Suppressor macrophage (primary cell): ENCODE measurements at regions not wholly inside any gene's neighbourhood (a gene's known extent, or its start where the extent isn't known, plus 50 kb on each side); places are given as distances from the start of the nearest gene placed in this dataset.
A peak's percentile ranks its signal among the peaks of the same experiment; 100 is the strongest.

ENCODE experiments used
- DNase-seq, 4 experiments: peaks; one replicate each; pipeline ENCODE4 v3.0.0-alpha.2; 2020 to 2022

DNA sequence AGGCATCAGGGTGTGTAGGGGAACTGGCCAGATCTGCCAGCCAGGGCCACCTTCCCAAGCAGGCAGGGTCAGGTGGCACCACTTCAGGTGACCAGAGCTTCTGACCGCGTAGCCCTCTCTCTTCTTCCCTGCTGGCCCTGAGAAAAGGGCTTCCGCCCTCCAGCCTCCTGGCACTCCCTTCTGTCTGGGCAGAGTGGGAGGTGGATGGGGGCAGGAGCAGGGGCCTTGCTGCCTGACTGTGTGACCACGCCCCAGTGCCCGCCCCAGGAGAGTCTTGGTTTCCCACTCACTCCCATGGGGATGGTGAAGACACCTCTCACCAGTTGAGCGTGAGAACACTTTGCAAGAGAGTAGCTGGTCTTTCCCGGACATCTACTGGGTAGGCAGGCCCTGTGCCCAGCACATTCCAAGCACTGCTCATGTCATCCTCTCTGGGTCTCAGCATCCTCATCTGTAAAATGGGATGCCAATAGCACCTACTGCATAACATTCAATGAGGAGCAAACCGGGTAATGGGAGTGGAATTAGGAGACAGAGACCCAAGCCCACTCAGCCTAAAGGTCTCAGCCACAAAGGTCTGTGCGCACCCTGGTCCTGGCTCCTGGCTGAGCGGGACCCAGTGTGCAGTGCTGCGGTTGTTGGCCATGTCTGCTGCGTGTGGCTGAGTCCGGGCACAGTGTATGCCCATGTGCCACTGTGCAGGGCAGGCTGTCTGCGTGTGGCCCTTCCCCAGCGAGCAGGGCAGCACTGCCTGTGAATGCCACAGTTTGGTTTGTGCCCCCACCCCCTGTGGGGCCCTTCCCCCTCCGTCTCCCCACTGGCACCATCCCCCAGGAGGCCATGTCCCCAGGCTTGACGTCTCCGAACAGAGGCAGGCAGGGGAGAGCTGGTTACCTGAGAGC lies 179.1 kb upstream of the IER5L start:
- DNase-seq, result no peak

DNA sequence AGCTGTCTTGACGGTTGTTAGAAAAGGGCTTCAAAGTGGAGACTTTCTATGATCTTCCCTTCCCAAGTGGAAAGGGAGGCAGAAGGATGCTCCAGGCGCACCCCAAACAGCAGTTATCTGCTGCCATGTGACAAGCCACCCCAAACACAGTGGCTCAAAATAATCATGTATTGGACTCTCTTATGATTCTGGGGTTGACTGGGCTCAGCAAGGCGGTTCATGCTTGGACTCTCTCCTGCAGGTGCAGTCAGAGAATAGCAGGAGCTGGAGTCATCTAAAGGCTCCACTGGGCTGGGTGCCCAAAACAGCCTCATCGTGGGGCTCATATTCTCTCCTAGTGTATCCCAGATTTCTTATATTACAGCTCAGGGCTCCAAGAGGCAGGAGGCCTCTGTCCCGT lies 177.6 kb upstream of the IER5L start:
- no peak for DNase-seq

DNA sequence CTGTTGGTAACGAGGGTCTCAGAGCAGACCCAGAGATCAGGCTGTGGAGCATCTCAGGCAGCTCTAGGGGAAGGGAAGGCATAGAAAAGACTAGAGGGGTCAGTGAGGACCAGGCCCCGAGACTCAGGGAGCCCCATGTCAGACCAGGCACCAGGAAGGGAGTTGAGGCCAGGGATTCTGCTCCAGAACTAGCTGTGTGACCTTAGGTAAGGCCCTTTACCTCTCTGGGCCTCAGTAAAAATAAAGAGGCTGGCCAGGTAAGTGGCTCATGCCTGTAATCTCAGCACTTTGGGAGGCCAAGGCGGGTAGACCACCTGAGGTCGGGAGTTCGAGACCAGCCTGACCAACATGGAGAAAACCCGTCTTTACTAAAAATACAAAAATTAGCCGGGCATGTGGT lies 176.4 kb upstream of the IER5L start:
- DNase-seq, result no peak

DNA sequence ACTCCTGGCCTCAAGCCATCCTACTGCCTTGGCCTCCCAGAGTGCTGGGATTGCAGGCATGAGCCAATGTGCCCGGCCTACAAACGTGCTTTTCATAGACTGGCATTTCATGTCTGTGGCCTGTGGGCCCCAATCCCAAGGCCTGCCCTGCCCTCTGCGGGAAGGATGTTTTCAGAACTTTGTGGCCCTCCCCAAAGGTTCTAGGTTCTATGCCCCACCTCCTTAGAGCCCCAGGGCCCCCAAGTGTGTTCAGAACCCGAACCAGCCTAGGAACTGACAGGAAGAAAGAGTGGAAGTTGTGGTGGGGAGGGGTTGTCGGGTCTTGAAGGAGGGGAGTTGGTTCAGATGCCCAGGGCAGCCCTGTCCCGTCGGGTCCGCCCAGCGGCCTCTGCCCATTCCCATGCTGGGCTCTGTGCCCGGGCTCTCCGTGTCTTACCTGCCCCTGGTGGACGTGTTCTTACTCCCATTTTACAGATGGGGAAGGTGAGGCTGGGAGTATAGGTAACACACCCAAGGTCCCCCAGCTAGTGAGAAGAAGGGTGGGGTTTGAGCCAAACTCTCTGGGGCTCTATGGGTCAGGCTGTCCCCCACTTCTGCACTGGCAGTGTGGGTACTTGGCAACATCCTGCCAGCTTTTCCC lies 175.8 kb upstream of the IER5L start:
- DNase-seq, result no peak

DNA sequence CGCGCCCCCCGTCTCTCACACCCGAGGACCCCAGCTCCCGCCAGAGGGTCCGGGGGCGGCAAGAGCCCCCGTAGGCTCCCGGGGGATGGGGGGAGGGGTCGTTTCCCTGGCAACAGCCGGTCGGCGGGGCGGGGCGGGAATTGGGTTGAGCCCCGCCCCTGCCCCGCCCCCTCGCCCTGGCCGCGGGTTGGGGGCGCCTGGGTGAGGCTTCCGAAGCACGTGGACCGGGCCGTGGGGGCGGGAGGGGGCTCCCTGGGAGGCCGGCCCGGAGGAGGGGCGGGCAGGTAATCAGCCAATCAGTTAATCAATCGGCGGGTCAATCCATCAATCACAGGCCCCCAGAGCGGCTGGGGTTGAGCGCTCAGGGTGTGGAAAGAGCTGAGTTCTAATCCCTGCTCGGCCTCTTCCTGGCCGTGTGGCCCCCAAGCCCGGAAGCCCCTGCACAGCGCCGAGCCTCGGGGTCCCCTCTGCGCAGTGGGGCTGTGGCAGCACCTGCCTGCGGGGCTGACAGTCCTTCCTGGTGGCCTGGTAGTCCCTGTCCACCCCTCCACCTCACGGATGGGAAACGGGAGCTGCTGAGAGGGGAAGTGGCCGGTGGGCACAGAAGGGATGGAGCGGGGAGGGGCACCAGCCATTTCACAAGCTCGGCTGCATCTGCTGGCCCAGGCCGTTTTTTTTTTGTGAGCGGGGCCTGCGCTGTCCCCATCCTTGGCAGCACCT lies 174.2 kb upstream of the IER5L start:
- no peak for DNase-seq

DNA sequence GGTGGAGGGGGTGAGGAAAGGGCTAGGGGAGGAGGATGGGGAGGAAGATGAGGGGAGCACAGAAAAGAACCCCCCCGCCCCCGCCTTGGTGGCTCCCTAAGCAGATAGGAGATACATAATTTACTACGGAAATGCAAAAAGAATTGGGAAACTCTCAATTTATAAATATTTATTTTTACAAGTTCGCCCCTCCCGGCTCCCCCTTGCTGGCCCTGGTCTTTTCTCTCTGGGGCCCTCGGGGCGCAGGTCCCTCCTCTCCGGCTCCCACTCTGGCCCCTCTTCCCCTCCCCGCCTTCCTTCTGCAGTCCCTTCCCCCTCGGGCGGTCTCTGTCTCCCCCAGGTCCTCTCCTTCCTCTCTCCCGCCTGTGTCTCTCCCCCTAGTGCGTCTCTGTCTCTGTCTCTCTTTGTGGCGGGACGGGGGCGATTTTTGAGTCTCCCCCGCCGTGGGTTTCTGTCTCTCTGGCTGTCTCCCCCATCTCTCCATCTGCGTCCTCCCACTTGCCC lies 173.6 kb upstream of the IER5L start:
- peak in 2 of 4 experiments; percentile 35 to 45 for DNase-seq

DNA sequence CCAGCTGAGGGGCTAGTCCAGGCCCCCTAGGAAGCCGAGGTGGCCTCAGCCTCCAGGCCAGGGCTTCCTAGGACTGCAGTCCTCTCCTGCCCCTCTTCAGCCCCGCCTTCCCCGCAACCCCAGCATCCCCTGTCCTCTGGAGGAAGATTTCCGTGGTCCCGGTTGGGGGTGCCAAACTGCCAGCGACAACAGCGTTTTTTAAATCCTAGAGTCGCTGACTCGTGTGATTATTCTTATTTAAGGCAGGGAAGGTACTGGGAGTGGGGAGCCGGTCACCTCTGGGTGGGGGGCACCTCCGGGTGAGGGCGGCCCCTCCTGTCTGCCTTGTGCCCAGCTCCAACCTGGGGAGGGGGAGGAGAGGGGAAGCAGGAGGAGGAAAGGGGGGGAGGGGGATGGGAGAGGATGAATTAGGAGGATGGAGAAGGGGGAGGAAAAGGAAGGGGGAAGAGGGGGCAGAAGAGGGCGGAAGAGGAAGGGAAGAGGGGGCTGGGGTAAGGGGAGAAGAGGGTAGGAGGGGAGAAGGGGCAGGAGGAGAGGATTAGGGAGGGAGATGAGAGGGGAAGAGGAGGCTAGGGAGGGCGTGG lies 173.1 kb upstream of the IER5L start:
- no peak for DNase-seq

DNA sequence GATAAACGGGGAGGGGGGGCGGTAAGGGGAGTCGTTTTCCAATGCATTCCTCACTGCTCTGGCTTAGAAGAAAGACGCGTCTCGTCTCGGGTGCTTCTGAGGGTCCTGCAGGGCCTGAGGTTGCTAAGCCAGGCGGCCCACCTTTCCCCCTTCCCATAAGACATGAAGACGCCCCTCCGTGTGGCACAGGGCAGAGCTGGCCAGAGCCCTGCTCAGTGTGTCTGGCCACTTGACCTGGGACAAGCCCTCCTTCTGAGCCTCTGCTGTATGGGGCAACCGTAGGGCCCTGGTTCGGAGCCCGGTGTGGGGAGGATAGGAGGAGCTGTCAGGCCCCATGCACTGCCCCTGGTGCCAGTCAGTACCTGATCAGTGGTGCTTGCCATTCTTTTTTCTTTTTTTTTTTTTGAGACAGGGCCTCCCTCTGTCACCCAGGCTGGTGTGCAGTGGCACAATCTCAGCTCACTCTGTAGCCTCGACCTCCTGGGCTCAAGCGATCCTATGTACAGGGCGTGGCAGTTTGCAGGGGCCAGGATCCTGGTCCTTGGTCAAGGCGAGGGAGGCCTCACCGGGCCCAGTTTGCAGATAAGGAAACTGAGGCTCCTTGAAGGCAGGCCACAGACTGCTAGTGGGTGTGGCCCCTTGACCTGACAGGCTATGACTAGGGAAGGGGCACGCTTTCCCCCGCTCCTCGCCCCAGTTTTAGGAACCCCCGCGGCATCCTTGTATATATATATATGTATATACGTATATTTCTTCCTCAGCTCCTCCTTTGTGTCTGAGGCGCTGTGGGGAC lies 172.3 kb upstream of the IER5L start:
- no peak for DNase-seq

DNA sequence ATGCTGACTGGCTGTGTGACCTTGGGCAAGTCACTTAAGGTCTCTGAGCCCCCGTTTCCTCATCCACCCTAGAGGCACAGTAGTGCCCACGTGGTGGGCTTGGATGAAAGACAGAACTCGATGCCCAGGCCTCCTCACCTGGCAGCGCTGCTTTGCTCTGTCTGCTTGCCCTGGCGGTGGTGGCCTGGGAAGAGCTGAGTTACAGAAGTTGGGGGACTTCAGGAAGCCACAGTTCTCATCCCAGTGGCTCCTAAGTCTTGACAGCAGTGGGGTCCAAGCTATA lies 171.5 kb upstream of the IER5L start:
- DNase-seq, result no peak

DNA sequence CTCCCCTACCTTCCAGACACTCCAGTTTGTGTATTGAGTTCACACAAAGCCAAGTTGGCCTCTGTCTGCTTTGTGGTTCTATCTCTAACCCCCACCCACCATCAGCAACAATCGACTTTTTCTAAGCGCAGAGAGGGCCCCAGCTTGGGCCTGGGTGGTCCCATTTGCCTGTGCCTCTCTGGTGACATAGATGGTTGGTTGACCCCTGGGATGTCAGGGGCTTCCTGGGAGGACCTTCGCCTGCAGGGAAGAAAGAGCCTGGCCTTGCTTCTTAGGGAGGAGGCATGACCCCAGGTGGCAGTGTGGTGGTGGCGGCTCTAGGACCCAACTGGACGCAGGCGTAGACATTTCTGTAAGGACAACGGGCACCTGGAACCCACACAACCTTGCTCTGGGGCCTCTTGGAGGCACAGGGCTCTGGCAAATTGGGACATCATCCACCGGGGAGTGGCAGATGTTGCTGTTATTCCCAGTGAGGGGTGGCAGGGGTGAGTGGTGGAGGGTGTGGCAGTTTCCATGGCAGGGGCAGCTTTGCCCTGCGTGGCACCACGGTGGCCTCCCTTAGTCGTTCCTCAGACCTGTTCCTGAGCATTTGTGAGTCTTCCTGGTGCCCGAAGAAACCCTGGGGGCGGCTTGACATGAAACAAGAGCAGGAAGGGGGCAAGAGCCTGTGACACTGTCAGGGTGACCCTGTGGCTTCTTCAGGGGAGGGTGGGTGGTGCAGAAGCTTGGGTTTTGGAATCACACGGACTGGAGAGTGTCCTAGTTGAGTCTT lies 171.0 kb upstream of the IER5L start:
- peak in 3 of 4 experiments; percentile 45 to 63 (median 52) for DNase-seq

DNA sequence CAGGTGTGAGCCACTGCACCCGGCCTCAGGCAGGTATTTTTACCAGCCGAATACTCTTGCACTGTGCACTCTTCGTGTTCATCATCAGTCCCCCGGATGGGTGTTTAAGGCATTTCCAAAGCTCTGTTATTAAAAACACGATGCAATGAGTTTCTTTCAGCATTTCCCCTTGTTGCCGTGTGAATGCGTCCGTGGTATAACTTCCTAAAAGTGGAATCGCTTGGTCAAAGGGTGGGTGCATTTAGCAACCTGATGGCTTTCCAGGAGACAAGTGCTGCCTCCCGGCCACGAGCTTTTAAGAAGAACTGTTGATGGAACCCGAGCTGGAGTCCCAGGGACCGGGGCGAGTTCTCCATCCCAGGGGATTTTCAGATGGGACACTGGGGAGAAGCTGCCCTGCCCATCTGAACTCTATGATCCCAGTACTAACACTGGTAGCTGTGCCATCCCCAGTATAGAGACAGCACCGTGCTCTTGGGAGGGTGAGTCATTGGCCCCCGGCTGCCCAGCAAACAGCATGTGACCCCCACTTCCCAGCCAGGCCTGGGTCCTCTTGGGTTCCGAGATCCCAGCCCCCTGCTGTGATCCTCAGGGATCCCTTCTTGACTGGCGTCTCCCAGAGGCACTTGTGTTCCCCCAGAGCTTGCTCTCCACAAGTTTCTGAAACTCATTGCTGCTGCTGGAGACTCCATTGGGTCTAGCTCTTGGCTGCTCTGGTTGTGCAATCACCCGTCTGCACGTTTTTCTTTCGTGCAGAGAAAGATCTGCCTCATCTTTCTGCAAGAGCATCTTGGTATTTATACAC lies 169.5 kb upstream of the IER5L start:
- peak; percentile 80 to 93 (median 90) for DNase-seq

DNA sequence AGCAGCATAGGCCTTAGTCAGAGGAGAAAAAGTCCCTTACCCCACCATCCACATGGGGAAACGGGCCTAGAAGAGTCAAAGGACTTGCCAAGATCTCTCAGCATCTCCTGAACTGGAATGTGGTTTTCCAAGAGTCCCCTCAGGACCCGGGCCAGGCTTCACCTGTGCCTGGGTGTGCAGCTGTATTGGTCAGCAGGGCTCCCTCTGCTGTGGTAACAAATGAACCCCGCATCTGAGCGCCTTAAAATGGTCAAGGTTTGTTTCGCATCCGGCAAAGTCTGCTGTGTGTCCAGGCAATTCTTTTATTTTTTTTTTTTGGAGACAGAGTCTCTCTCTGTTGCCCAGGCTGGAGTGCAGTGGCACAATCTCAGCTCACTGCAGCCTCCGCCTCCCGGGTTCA lies 168.0 kb upstream of the IER5L start:
- no peak for DNase-seq

DNA sequence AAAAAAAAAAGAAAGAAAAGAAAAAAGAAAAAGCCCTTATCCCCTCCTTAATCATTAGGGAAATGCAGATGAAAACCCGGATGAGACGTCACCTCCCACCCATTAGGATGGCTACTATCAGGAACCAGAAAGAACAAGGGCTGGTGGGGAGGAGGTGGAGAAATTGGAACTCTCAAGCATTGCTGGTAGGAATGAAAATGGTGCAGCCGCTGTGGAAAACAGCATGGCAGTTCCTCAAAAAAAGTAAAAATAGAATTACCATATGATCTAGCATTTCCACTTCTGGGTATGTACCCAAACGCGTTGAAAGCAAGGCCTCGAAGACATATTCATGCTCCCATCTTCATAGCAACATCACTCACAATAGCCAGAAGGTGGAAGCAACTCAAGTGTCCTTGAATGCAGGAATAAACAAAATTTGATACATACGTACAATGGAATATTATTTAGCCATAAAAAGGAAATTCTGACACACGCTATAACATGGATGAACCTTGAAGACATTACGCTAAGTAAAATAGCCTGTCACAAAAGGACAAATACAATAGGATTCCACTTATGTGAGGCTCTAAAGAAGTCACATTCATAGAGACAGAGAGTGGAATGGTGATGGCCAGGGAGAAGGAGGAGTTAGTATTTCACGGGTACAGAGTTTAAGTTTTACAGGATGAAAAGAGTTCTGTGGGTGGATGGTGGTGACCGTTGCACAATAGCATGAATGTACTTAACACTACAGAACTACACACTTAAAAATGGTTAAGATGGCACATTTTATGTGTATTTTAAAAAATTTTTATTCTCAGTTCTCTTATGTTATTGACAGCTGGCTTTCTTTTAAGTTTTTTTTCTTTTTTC lies 166.8 kb upstream of the IER5L start:
- peak; percentile 78 to 88 (median 85) for DNase-seq

DNA sequence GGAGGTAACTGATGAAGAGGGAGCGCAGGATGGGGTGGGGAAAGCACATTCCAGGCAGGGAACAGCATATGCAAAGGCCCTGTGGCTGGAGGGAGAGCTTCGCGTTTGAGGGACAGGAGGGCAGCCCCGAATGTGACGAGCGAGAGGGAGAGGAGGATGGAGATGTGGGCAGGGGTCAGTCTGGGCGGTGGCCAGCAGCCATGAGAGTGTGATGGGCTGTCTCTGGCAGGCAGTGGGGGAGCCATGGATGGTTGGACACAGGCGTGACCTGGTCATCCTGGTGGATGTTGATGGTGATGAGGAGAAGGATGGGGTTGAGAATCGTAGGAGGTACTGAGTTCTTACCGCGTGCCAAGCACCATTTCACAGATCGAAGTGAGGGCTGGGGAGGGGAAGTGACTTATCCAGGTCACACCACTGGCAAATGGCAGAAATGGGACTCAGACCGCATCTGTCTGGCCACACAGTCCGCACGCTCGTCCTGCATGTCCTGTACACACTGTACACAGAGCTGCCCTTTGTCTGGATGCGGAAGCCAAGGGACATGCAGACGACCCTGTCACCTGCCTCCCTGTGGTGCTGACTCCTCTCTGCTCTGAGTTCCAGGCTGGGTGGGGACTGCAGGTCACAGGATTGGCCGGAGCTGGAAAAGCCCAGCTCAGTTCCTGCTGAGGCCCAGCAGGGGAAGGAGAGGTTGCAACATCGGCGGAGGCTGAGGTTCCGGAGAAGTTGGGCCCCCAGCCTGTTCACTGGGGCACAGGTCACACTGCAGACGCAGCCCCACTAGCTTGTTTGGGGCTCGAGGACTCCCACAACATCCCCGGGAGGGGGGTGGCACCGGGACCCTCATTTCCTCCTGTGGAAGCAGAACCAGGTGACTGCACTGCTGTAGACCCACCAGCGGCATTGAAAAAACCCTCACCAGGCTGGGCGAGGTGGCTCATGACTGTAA lies 165.6 kb upstream of the IER5L start:
- peak; percentile 93 to 98 (median 96) for DNase-seq

DNA sequence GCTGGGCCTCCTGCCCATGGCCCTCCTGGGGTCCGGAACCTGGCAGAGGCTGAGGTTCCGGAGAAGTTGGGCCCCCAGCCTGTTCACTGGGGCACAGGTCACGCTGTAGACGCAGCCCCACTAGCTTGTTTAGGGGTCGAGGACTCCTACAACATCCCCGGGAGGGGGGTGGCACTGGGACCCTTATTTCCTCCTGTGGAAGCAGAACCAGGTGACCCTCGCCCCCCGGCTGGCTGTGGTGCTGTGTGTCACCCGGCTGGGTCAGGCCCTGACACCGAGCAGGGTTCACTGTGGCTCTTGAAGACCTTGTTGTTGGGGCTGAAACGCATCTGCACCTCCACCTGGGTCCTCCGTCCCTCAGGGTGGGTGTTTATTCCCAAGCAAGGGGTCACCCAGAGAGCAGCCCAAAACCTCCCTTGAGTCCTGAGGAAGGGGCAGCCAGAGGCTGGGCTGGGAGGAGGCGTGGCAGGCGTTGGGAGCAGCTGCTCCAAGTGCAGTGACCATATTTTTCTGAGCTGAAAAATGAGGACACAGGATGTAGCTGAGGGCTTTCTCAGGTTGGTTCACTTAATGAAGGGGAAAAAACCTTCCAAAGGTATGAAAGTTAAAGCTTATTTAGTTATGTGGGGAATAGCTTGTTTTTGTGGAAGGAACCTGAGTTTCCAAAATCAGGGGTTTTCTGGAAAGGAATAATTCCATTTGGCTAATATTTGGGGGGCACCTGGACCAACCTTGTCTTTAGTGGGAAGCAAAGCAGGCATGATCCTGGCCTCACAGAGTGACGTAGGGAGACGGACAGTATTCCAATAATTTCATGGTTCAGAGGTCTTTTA lies 164.7 kb upstream of the IER5L start:
- DNase-seq, result no peak

DNA sequence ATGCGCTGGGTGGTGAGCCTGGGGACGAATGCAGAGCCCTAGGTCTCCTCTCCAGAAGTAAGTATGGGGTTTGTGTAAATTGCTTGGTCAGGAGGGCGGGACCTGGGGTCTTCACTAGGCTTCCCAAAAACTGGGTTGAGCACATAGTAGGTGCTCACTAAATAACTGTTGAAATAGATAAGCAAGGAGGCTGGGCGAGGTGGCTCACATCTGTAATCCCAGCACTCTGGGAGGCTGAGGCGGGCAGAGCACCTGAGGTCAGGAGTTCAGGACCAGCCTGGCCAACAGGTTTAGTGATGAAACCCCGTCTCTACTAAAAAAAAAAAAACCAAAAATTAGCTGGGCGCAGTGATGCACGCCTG lies 163.9 kb upstream of the IER5L start:
- no peak for DNase-seq

DNA sequence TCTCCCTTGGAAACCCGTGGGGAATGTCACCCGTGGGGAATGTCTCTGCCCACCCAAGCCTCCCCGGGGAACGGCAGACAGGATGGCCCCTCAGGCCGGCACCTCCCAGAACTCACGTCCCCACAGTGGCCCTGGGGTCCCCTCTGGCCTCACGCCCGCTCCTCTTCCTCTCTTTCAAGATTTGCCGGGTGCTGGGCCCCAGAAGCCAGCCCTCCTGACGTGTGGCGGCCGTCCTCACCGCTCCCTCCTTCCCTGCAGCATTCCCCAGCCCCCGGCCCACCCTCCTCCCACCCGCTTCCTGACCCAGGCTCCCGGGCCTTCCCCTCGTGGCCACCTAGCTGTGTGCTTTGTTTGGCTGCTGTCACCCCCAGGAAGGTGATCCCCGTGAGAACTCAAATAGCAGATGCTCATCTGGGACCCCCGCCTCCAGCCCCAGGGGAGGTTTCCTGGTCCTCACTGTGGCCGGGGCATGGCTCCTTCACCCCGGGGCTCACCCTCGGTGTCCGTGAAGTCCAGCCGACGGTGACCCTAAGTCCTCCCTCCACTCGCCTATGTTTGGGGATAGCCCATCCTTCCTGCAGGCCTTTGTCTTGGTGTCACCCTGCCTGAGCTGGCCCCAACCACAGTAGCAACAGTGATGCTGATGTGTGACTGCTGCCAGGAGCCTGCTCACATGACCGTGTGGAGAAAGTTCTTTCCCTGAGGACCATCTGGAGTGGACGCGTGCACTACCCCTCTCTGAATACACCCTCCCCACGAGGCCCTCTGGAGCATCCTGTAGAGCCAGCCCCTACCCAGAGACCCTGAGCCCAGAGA lies 163.3 kb upstream of the IER5L start:
- no peak for DNase-seq
